ENCODE measurements at regions not wholly inside any gene's neighbourhood (a gene's known extent, or its start where the extent isn't known, plus 50 kb on each side); places are given as distances from the start of the nearest gene placed in this dataset.

- H3K4me1 Mint-ChIP-seq (ENCODE audit: low read depth): peaks cover 2% of the 10 kb centered on the region
- POLR2A ChIA-PET: no interaction called here
- CTCF ChIA-PET: no interaction called here
Measured at GRCh38 chr9:95650720-95651119, 133.9 kb upstream of the PTCH1 start.

GRCh38 chr9:95649801-95650213 lies 133.0 kb upstream of the PTCH1 start:
- ATAC-seq (no peak), DNase-seq (no peak)
- no peak overlapping the region for H3K4me3 Mint-ChIP-seq
- no peak for TF ChIP-seq CTCF (IDR thresholded peaks at IDR 0.05)
- intact Hi-C loops (cut with micrococcal nuclease): no loop called here
- ChIA-PET POLR2A (no interaction called here), CTCF (no interaction called here)
- no peaks in the 10 kb centered on the region for H3K9me3 Mint-ChIP-seq
- peaks cover 3% of the 10 kb centered on the region for H3K27me3 Mint-ChIP-seq
- H3K27ac Mint-ChIP-seq: no peak overlapping the region
- H3K36me3 Mint-ChIP-seq (ENCODE audit: low read depth): no peaks in the 10 kb centered on the region
- peaks cover 2% of the 10 kb centered on the region for H3K4me1 Mint-ChIP-seq (ENCODE audit: low read depth)

More at GRCh38 chr9:95650720-95651119, 133.9 kb upstream of the PTCH1 start:
- Mint-ChIP-seq H3K27ac (no peak overlapping the region), H3K9me3 (no peaks in the 10 kb centered on the region), H3K4me3 (no peak overlapping the region), H3K27me3 (peaks cover 3% of the 10 kb centered on the region), H3K36me3 (ENCODE audit: low read depth) (no peaks in the 10 kb centered on the region)
- TF ChIP-seq CTCF (IDR thresholded peaks at IDR 0.05): no peak
- DNase-seq (no peak), ATAC-seq (no peak)
- intact Hi-C loops (cut with micrococcal nuclease): no loop called here

GRCh38 chr9:95648225-95648624 lies 131.5 kb upstream of the PTCH1 start:
- TF ChIP-seq CTCF (IDR thresholded peaks at IDR 0.05): no peak
- intact Hi-C loops (cut with micrococcal nuclease): no loop called here
- DNase-seq: no peak
- ChIA-PET POLR2A (no interaction called here), CTCF (no interaction called here)
- Mint-ChIP-seq H3K4me1 (ENCODE audit: low read depth) (peaks cover 2% of the 10 kb centered on the region), H3K27me3 (peaks cover 3% of the 10 kb centered on the region), H3K36me3 (ENCODE audit: low read depth) (no peaks in the 10 kb centered on the region), H3K27ac (no peak overlapping the region), H3K4me3 (no peak overlapping the region), H3K9me3 (no peaks in the 10 kb centered on the region)
- ATAC-seq: no peak

GRCh38 chr9:95645992-95646391 lies 129.2 kb upstream of the PTCH1 start:
- ChIA-PET CTCF (no interaction called here), POLR2A (no interaction called here)
- Mint-ChIP-seq H3K27ac (no peak overlapping the region), H3K4me3 (no peak overlapping the region), H3K36me3 (ENCODE audit: low read depth) (no peaks in the 10 kb centered on the region), H3K4me1 (ENCODE audit: low read depth) (peaks cover 2% of the 10 kb centered on the region), H3K9me3 (no peaks in the 10 kb centered on the region), H3K27me3 (peaks cover 3% of the 10 kb centered on the region)
- DNase-seq: no peak
- intact Hi-C loops (cut with micrococcal nuclease): no loop called here
- no peak for TF ChIP-seq CTCF (IDR thresholded peaks at IDR 0.05)
- ATAC-seq: no peak

GRCh38 chr9:95645579-95645978 lies 128.8 kb upstream of the PTCH1 start:
- intact Hi-C loops (cut with micrococcal nuclease): no loop called here
- H3K4me1 Mint-ChIP-seq (ENCODE audit: low read depth): peaks cover 2% of the 10 kb centered on the region
- no peaks in the 10 kb centered on the region for H3K36me3 Mint-ChIP-seq (ENCODE audit: low read depth)
- H3K4me3 Mint-ChIP-seq: no peak overlapping the region
- CTCF ChIA-PET: no interaction called here
- DNase-seq (no peak), ATAC-seq (no peak)
- H3K27me3 Mint-ChIP-seq: no peaks in the 10 kb centered on the region
- H3K27ac Mint-ChIP-seq: no peak overlapping the region
- TF ChIP-seq CTCF (IDR thresholded peaks at IDR 0.05): no peak
- H3K9me3 Mint-ChIP-seq: no peaks in the 10 kb centered on the region
- POLR2A ChIA-PET: no interaction called here
